ENCODE measurements at regions not wholly inside any gene's neighbourhood (a gene's known extent, or its start where the extent isn't known, plus 50 kb on each side); places are given as distances from the start of the nearest gene placed in this dataset.

GRCh38 chr20:60948224-60948623 is 303.8 kb upstream of the CDH4 start:
- TF ChIP-seq CTCF (conservative IDR thresholded peaks at IDR 0.05): no peak
- TF ChIP-seq ZFX (IDR thresholded peaks at IDR 0.05): no peak
